NB4 (cell line): ENCODE measurements at regions not wholly inside any gene's neighbourhood (a gene's known extent, or its start where the extent isn't known, plus 50 kb on each side); places are given as distances from the start of the nearest gene placed in this dataset.

Experiments used
- POLR2A ChIP-seq: IDR thresholded peaks from 2 replicates; pipeline ENCODE4 v1.6.1; 2011; ENCODE audit warnings: mild to moderate bottlenecking; ENCODE audit not compliant: insufficient read length; ENCODE audit errors: extremely low read depth
- TF ChIP-seq, protein P1 (sequence below): IDR thresholded peaks from one replicate; pipeline ENCODE4 v1.5.1; 2012; ENCODE audit warnings: low read depth, low read length

DNA sequence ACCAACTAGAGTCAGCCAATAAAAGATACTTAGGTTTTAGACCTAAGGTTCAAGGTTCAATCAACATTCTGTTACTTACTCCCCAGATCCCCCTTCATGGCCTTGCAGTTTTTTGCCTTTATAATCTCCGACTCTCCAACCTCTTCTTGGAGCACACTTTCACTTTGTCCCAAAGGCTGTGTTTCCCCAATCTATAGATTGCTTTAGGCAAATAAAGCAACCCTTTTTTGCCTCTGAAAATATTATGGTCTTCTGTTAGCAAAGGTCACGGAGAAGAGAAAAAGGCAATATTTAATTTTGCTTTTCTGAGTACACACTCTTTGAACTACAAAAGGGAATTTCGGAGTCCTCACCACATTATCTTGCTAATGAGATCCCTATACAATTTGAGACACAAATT, 268.1 kb downstream of the PLOD2 start:
- TF ChIP-seq, protein P1, sequence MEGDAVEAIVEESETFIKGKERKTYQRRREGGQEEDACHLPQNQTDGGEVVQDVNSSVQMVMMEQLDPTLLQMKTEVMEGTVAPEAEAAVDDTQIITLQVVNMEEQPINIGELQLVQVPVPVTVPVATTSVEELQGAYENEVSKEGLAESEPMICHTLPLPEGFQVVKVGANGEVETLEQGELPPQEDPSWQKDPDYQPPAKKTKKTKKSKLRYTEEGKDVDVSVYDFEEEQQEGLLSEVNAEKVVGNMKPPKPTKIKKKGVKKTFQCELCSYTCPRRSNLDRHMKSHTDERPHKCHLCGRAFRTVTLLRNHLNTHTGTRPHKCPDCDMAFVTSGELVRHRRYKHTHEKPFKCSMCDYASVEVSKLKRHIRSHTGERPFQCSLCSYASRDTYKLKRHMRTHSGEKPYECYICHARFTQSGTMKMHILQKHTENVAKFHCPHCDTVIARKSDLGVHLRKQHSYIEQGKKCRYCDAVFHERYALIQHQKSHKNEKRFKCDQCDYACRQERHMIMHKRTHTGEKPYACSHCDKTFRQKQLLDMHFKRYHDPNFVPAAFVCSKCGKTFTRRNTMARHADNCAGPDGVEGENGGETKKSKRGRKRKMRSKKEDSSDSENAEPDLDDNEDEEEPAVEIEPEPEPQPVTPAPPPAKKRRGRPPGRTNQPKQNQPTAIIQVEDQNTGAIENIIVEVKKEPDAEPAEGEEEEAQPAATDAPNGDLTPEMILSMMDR, result no peak
- TF ChIP-seq POLR2A, result no peak
